ENCODE measurements at regions not wholly inside any gene's neighbourhood (a gene's known extent, or its start where the extent isn't known, plus 50 kb on each side); places are given as distances from the start of the nearest gene placed in this dataset.

DNA sequence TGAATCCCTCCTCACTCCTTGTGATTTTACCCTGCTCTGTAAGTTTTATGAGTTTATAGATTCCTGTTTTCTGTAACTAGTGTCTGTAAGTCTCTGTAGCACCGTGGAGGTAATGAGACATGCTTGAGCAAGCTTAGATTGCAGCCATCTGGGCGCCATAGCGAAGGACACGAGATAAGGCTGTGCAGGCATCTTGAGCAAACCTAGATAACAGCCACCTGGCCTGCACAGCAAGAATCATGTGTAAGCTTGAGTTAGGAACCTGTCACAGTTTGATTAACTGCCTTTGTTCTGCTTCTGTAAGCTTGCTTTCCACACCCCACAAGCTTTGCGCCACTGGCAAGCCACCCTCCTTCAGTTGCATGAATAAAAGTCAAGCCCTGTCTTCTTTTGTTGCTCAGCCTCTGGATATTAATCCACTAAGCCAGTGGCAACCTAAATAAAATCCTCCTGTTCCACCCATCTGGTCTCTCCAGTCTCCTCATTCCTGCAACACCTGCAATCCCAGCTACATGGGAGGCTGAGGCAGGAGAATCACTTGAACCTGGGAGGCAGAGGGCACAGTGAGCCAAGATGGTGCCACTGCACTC is 270.6 kb upstream of the RGPD4 start:
- Histone ChIP-seq H3K4me3 (ENCODE audit: low read length) (no peak overlapping the region), H3K9me3 (ENCODE audit: control insufficient read depth, insufficient read depth, low read length) (0 out of 2 replicates have a peak, but pooled peaks cover 3% of the 10 kb centered on the region), H3F3A (ENCODE audit: control insufficient read depth, insufficient read depth) (no peaks in the 10 kb centered on the region), H3K27ac (ENCODE audit: low read depth, low read length) (no peak overlapping the region), H3K9me2 (replicated peaks; ENCODE audit: control insufficient read depth, low read length) (no peaks in the 10 kb centered on the region), H4K20me1 (ENCODE audit: control insufficient read depth, insufficient read depth, low read depth, low read length) (no peaks in the 10 kb centered on the region), H3K27me3 (ENCODE audit: control insufficient read depth, low read length) (no peaks in the 10 kb centered on the region), H3K79me2 (ENCODE audit: control insufficient read depth, low read length) (no peaks in the 10 kb centered on the region), H3K36me3 (ENCODE audit: control insufficient read depth, low read length) (no peaks in the 10 kb centered on the region), H3K4me1 (ENCODE audit: control insufficient read depth, low read length) (no peaks in the 10 kb centered on the region), H3K4me2 (ENCODE audit: low read length) (no peak overlapping the region)
- TF ChIP-seq CTCF (IDR thresholded peaks at IDR 0.05; ENCODE audit: low read depth, low read length, poor library complexity, severe bottlenecking) = no peak
- TF ChIP-seq EZH2phosphoT487 (IDR thresholded peaks at IDR 0.05; ENCODE audit: borderline replicate concordance, low read length) = no peak

GRCh38 chr2:107558295-107558694 is 268.4 kb upstream of the RGPD4 start:
- H3K36me3 ChIP-seq (ENCODE audit: control insufficient read depth, low read length) = no peaks in the 10 kb centered on the region
- H3F3A ChIP-seq (ENCODE audit: control insufficient read depth, insufficient read depth) = no peaks in the 10 kb centered on the region
- no peaks in the 10 kb centered on the region for H4K20me1 ChIP-seq (ENCODE audit: control insufficient read depth, insufficient read depth, low read depth, low read length)
- H3K9me2 ChIP-seq (replicated peaks; ENCODE audit: control insufficient read depth, low read length) = no peaks in the 10 kb centered on the region
- no peaks in the 10 kb centered on the region for H3K79me2 ChIP-seq (ENCODE audit: control insufficient read depth, low read length)
- no peaks in the 10 kb centered on the region for H3K4me1 ChIP-seq (ENCODE audit: control insufficient read depth, low read length)
- no peak overlapping the region for H3K27ac ChIP-seq (ENCODE audit: low read depth, low read length)
- 0 out of 2 replicates have a peak, but pooled peaks cover 3% of the 10 kb centered on the region for H3K9me3 ChIP-seq (ENCODE audit: control insufficient read depth, insufficient read depth, low read length)
- no peak overlapping the region for H3K4me3 ChIP-seq (ENCODE audit: low read length)
- H3K27me3 ChIP-seq (ENCODE audit: control insufficient read depth, low read length) = no peaks in the 10 kb centered on the region
- TF ChIP-seq EZH2phosphoT487 (IDR thresholded peaks at IDR 0.05; ENCODE audit: borderline replicate concordance, low read length) (no peak), CTCF (IDR thresholded peaks at IDR 0.05; ENCODE audit: low read depth, low read length, poor library complexity, severe bottlenecking) (no peak)
- H3K4me2 ChIP-seq (ENCODE audit: low read length) = no peak overlapping the region

DNA sequence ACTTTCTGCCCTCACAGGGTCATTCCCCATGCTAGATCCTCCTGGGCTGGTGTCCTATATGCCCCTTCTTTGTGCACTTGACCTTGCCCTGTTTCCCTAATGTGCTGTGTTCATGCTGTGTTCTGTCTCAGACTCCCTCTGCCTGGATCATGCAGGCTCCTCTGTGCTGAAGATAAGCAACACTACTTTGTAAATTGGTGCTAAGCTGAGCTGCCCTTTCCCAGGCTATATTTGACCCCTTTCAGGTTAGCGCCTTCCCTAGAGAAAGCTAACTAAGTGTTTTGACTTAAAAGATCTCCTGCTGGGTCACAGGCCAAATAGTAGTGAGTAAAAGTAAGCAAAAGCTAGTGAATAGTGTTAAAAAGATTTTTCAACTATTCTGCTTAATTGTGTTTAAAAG is 257.2 kb upstream of the RGPD4 start:
- Histone ChIP-seq H3K4me3 (ENCODE audit: low read length) (no peak overlapping the region), H3K27me3 (ENCODE audit: control insufficient read depth, low read length) (no peaks in the 10 kb centered on the region), H3F3A (ENCODE audit: control insufficient read depth, insufficient read depth) (no peaks in the 10 kb centered on the region), H3K9me2 (replicated peaks; ENCODE audit: control insufficient read depth, low read length) (no peaks in the 10 kb centered on the region), H3K9me3 (ENCODE audit: control insufficient read depth, insufficient read depth, low read length) (no peaks in the 10 kb centered on the region), H3K79me2 (ENCODE audit: control insufficient read depth, low read length) (no peaks in the 10 kb centered on the region), H3K4me1 (ENCODE audit: control insufficient read depth, low read length) (no peaks in the 10 kb centered on the region), H4K20me1 (ENCODE audit: control insufficient read depth, insufficient read depth, low read depth, low read length) (no peaks in the 10 kb centered on the region), H3K36me3 (ENCODE audit: control insufficient read depth, low read length) (no peaks in the 10 kb centered on the region), H3K4me2 (ENCODE audit: low read length) (no peak overlapping the region), H3K27ac (ENCODE audit: low read depth, low read length) (no peak overlapping the region)
- TF ChIP-seq EZH2phosphoT487 (IDR thresholded peaks at IDR 0.05; ENCODE audit: borderline replicate concordance, low read length) = no peak
- TF ChIP-seq CTCF (IDR thresholded peaks at IDR 0.05; ENCODE audit: low read depth, low read length, poor library complexity, severe bottlenecking) = no peak
